Breast epithelium (tissue), 3 donors: ENCODE measurements at regions not wholly inside any gene's neighbourhood (a gene's known extent, or its start where the extent isn't known, plus 50 kb on each side); places are given as distances from the start of the nearest gene placed in this dataset.

Experiments
- CTCF ChIP-seq, 3 donors: fragments of 450-650 bp; IDR thresholded peaks; one replicate each; pipeline ENCODE4 v1.5.1; 2016 to 2017; ENCODE audit warnings: antibody characterized with exemption in 3 of 3, mild to moderate bottlenecking in 3 of 3, moderate library complexity in 3 of 3
- POLR2A ChIP-seq: fragments of 450-650 bp; IDR thresholded peaks from one replicate; pipeline ENCODE4 v1.6.1; 2016; ENCODE audit warnings: antibody characterized with exemption, mild to moderate bottlenecking, moderate library complexity
- POLR2AphosphoS5 ChIP-seq, 3 donors: sonication (generic); formaldehyde crosslinking; IDR thresholded peaks; one replicate each; pipeline ENCODE4 v1.6.1; 2017; ENCODE audit warnings: antibody characterized with exemption in 3 of 3

- TF ChIP-seq POLR2A (no peak), CTCF (IDR thresholded peaks at IDR 0.05) (no peak), POLR2AphosphoS5 (IDR thresholded peaks at IDR 0.05) (no peak)
Measured at GRCh38 chr11:64498136-64498535, 57.6 kb upstream of the SLC22A11 start.
